OCI-LY7 (cell line): ENCODE measurements at regions not wholly inside any gene's neighbourhood (a gene's known extent, or its start where the extent isn't known, plus 50 kb on each side); places are given as distances from the start of the nearest gene placed in this dataset.

ENCODE experiments used
- BruUV-seq: library from RNA; stranded (reverse); fragments of 400-500 nt; replicated peaks from 2 replicates; lab custom pipeline; 2021; lab: Mats Ljungman, UMichigan
- CTCF ChIA-PET: fragments of 300-600 bp; sonication (Branson Sonifier 250); formaldehyde crosslinking; loops from one replicate; lab custom pipeline; 2022; ENCODE audit warnings: antibody characterized with exemption; ENCODE audit not compliant: unreplicated experiment; lab: Charles Lee
- POLR2A ChIA-PET: fragments of 300-600 bp; sonication (Branson Sonifier 250); formaldehyde crosslinking; loops from one replicate; lab custom pipeline; 2022; ENCODE audit warnings: antibody characterized with exemption; lab: Charles Lee
- DNase-seq: peaks from one replicate; pipeline ENCODE4 v3.0.0-alpha.2; 2015; ENCODE audit warnings: low spot score
- H2AFZ ChIP-seq: fragments of 200-600 bp; sonication (generic), shearing (Covaris generic); 2 replicates; pipeline ENCODE4 v1.6.1; 2014; ENCODE audit warnings: mild to moderate bottlenecking, antibody characterized with exemption, low read length, moderate library complexity
- H3K27ac ChIP-seq: fragments of 200-600 bp; sonication (generic); 2 replicates; pipeline ENCODE4 v1.5.1; 2014; ENCODE audit warnings: mixed run types, low read depth, mild to moderate bottlenecking, moderate library complexity, low read length, inconsistent platforms; ENCODE audit not compliant: poor library complexity, severe bottlenecking
- H3K36me3 ChIP-seq: fragments of 200-600 bp; sonication (generic); 2 replicates; pipeline ENCODE4 v1.6.1; 2014; ENCODE audit warnings: mild to moderate bottlenecking, antibody characterized with exemption, low read length, moderate library complexity, mixed read lengths; ENCODE audit not compliant: insufficient read depth
- H3K4me1 ChIP-seq: fragments of 200-600 bp; sonication (generic); 2 replicates; pipeline ENCODE4 v1.5.1; 2014; ENCODE audit warnings: mild to moderate bottlenecking, low read length; ENCODE audit not compliant: insufficient read depth, poor library complexity, severe bottlenecking
- H3K4me2 ChIP-seq: fragments of 200-600 bp; sonication (generic); 2 replicates; pipeline ENCODE4 v1.6.1; 2014; ENCODE audit warnings: mild to moderate bottlenecking, low read length
- H3K4me3 ChIP-seq: fragments of 200-600 bp; sonication (generic); 2 replicates; pipeline ENCODE4 v1.5.1; 2014; ENCODE audit warnings: mild to moderate bottlenecking, low read depth, low read length; ENCODE audit not compliant: poor library complexity, severe bottlenecking
- H3K79me2 ChIP-seq: fragments of 200-600 bp; sonication (generic); 2 replicates; pipeline ENCODE4 v1.6.1; 2016; ENCODE audit warnings: low read depth, mild to moderate bottlenecking, low read length, moderate library complexity, mixed read lengths; ENCODE audit not compliant: insufficient read depth
- H3K9me2 ChIP-seq: fragments of 200-600 bp; sonication (generic); 2 replicates; pipeline ENCODE4 v1.6.1; 2016; ENCODE audit warnings: mild to moderate bottlenecking, low read length, mixed read lengths; ENCODE audit not compliant: insufficient read depth
- H3K9me3 ChIP-seq: fragments of 200-600 bp; sonication (generic); 2 replicates; pipeline ENCODE4 v1.6.1; 2014; ENCODE audit warnings: mild to moderate bottlenecking, mixed run types, low read length, mixed read lengths
- H4K20me1 ChIP-seq: fragments of 200-600 bp; sonication (generic); 2 replicates; pipeline ENCODE4 v1.6.1; 2014; ENCODE audit warnings: mild to moderate bottlenecking, antibody characterized with exemption, low read length, moderate library complexity, mixed read lengths; ENCODE audit not compliant: insufficient read depth
- CTCF ChIP-seq: fragments of 200-600 bp; sonication (generic); conservative IDR thresholded peaks from 2 replicates; pipeline ENCODE4 v1.5.1; 2014; ENCODE audit warnings: mild to moderate bottlenecking, antibody characterized with exemption, low read length, moderate library complexity, mixed read lengths
- EZH2phosphoT487 ChIP-seq: fragments of 200-600 bp; sonication (generic); IDR thresholded peaks from 2 replicates; pipeline ENCODE4 v1.6.1; 2018; ENCODE audit warnings: low read depth, borderline replicate concordance, mild to moderate bottlenecking, mixed run types, antibody characterized with exemption, low read length, moderate library complexity, mixed read lengths
- intact Hi-C: fragments of 100-400 bp; cut with micrococcal nuclease; formaldehyde crosslinking; loops from one replicate; pipeline ENCODE4 v1.10.0; 2022; ENCODE audit not compliant: unreplicated experiment

GRCh38 chr6:163996491-163996890 is 582.0 kb downstream of the QKI start:
- H3K27ac ChIP-seq = no peak overlapping the region
- H3K9me2 ChIP-seq = no peaks in the 10 kb centered on the region
- no peaks in the 10 kb centered on the region for H3K9me3 ChIP-seq
- no peaks in the 10 kb centered on the region for H3K36me3 ChIP-seq
- ChIA-PET CTCF (no interaction called here), POLR2A (no interaction called here)
- no peak overlapping the region for H2AFZ ChIP-seq
- H4K20me1 ChIP-seq = no peaks in the 10 kb centered on the region
- intact Hi-C loops = no loop called here
- H3K4me3 ChIP-seq = no peak overlapping the region
- no TSS peak for BruUV-seq
- DNase-seq = no peak
- TF ChIP-seq EZH2phosphoT487 = no peak
- no peak for TF ChIP-seq CTCF
- H3K4me2 ChIP-seq = no peak overlapping the region
- H3K79me2 ChIP-seq = no peaks in the 10 kb centered on the region
- no peaks in the 10 kb centered on the region for H3K4me1 ChIP-seq

- Histone ChIP-seq H3K4me2 (no peak overlapping the region), H3K79me2 (no peaks in the 10 kb centered on the region), H3K9me2 (no peaks in the 10 kb centered on the region), H4K20me1 (no peaks in the 10 kb centered on the region), H3K4me1 (no peaks in the 10 kb centered on the region), H3K36me3 (no peaks in the 10 kb centered on the region), H3K27ac (no peak overlapping the region), H3K4me3 (no peak overlapping the region), H3K9me3 (no peaks in the 10 kb centered on the region), H2AFZ (no peak overlapping the region)
- TF ChIP-seq CTCF = no peak
- no peak for TF ChIP-seq EZH2phosphoT487
- ChIA-PET CTCF (interaction anchor here (0.6 kb wide), 1 partner anchor 902 kb away, joined by 3 read pairs; no protein-coding TSS in a partner anchor), POLR2A (no interaction called here)
- BruUV-seq = no TSS peak
- intact Hi-C loops = no loop called here
- no peak for DNase-seq
Observed at GRCh38 chr6:163994566-163994965, 580.0 kb downstream of the QKI start.

GRCh38 chr6:163992701-163993100 is 578.2 kb downstream of the QKI start:
- Histone ChIP-seq H4K20me1 (no peaks in the 10 kb centered on the region), H3K27ac (no peak overlapping the region), H3K79me2 (no peaks in the 10 kb centered on the region), H3K4me1 (no peaks in the 10 kb centered on the region), H3K4me3 (no peak overlapping the region), H2AFZ (no peak overlapping the region), H3K4me2 (no peak overlapping the region), H3K9me3 (no peaks in the 10 kb centered on the region), H3K36me3 (no peaks in the 10 kb centered on the region), H3K9me2 (no peaks in the 10 kb centered on the region)
- TF ChIP-seq EZH2phosphoT487 = no peak
- TF ChIP-seq CTCF = no peak
- ChIA-PET CTCF (no interaction called here), POLR2A (no interaction called here)
- DNase-seq = no peak
- intact Hi-C loops = no loop called here
- no TSS peak for BruUV-seq
